MM.1S (cell line): ENCODE measurements at regions not wholly inside any gene's neighbourhood (a gene's known extent, or its start where the extent isn't known, plus 50 kb on each side); places are given as distances from the start of the nearest gene placed in this dataset.

Source experiments
- DNase-seq: peaks from one replicate; pipeline ENCODE4 v3.0.0-alpha.2; 2015
- H2AFZ ChIP-seq: fragments of 300-600 bp; sonication (generic); 2 replicates; pipeline ENCODE4 v1.6.0; 2016; ENCODE audit warnings: antibody characterized with exemption, low read length
- H3F3A ChIP-seq: fragments of 300-600 bp; sonication (generic); 2 replicates; pipeline ENCODE4 v1.6.1; 2016; ENCODE audit warnings: mild to moderate bottlenecking, antibody characterized with exemption, low read length, moderate library complexity, mixed read lengths; ENCODE audit not compliant: insufficient read depth
- H3K27ac ChIP-seq: fragments of 300-600 bp; sonication (generic); 2 replicates; pipeline ENCODE4 v1.5.1; 2016; ENCODE audit warnings: mild to moderate bottlenecking, low read length
- H3K27me3 ChIP-seq: fragments of 300-600 bp; sonication (generic); replicated peaks from 2 replicates; pipeline ENCODE4 v1.6.0; 2016; ENCODE audit warnings: low read length; ENCODE audit not compliant: insufficient read depth
- H3K36me3 ChIP-seq: fragments of 300-600 bp; sonication (generic); replicated peaks from 2 replicates; pipeline ENCODE4 v1.6.1; 2016; ENCODE audit warnings: mild to moderate bottlenecking, low read length, mixed read lengths; ENCODE audit not compliant: insufficient read depth
- H3K4me1 ChIP-seq: fragments of 300-600 bp; sonication (generic); 2 replicates; pipeline ENCODE4 v1.6.1; 2016; ENCODE audit warnings: low read length, mixed read lengths
- H3K4me2 ChIP-seq: fragments of 300-600 bp; sonication (generic); 2 replicates; pipeline ENCODE4 v1.6.0; 2016; ENCODE audit warnings: low read depth, low read length
- H3K4me3 ChIP-seq: fragments of 300-600 bp; sonication (generic); 2 replicates; pipeline ENCODE4 v1.5.1; 2016; ENCODE audit warnings: low read length, mixed read lengths
- H3K79me2 ChIP-seq: fragments of 300-600 bp; sonication (generic); 2 replicates; pipeline ENCODE4 v1.6.1; 2016; ENCODE audit warnings: mixed run types, low read length, mixed read lengths
- H3K9ac ChIP-seq: fragments of 300-600 bp; sonication (generic); 2 replicates; pipeline ENCODE4 v1.6.1; 2016; ENCODE audit warnings: low read length, mixed read lengths
- H3K9me2 ChIP-seq: fragments of 300-600 bp; sonication (generic); replicated peaks from 2 replicates; pipeline ENCODE4 v1.6.1; 2016; ENCODE audit warnings: mild to moderate bottlenecking, low read length, mixed read lengths; ENCODE audit not compliant: insufficient read depth
- H3K9me3 ChIP-seq: fragments of 300-600 bp; sonication (generic); replicated peaks from 2 replicates; pipeline ENCODE4 v1.6.1; 2016; ENCODE audit warnings: mild to moderate bottlenecking, low read length, mixed read lengths; ENCODE audit not compliant: insufficient read depth
- H4K20me1 ChIP-seq: fragments of 300-600 bp; sonication (generic); 2 replicates; pipeline ENCODE4 v1.6.1; 2016; ENCODE audit warnings: mild to moderate bottlenecking, low read length, moderate library complexity, mixed read lengths; ENCODE audit not compliant: insufficient read depth
- CTCF ChIP-seq: fragments of 300-600 bp; sonication (generic); IDR thresholded peaks from 2 replicates; pipeline ENCODE4 v1.5.1; 2016; ENCODE audit warnings: antibody characterized with exemption, low read length, mixed read lengths
- EZH2 ChIP-seq: fragments of 300-600 bp; sonication (generic); optimal IDR thresholded peaks from 2 replicates; pipeline ENCODE3; 2017; ENCODE audit warnings: low read depth, mild to moderate bottlenecking, antibody characterized with exemption, low read length, mixed read lengths
- EZH2phosphoT487 ChIP-seq: fragments of 300-600 bp; sonication (generic); IDR thresholded peaks from 2 replicates; pipeline ENCODE4 v1.6.1; 2018; ENCODE audit warnings: antibody characterized with exemption, low read length

GRCh38 chr17:70773258-70773657, 603.9 kb downstream of the KCNJ2 start:
- Histone ChIP-seq H3F3A (no peaks in the 10 kb centered on the region), H3K9me3 (no peaks in the 10 kb centered on the region), H3K9me2 (no peaks in the 10 kb centered on the region), H4K20me1 (no peaks in the 10 kb centered on the region), H3K79me2 (no peaks in the 10 kb centered on the region), H3K9ac (no peak overlapping the region), H3K36me3 (no peaks in the 10 kb centered on the region), H3K4me1 (no peaks in the 10 kb centered on the region), H3K27me3 (no peaks in the 10 kb centered on the region), H2AFZ (no peak overlapping the region), H3K4me3 (no peak overlapping the region), H3K4me2 (no peak overlapping the region), H3K27ac (no peak overlapping the region)
- no peak for DNase-seq
- no peak for TF ChIP-seq EZH2
- TF ChIP-seq EZH2phosphoT487, result no peak
- TF ChIP-seq CTCF, result no peak

GRCh38 chr17:70774339-70775117, 605.2 kb downstream of the KCNJ2 start:
- no peaks in the 10 kb centered on the region for H3F3A ChIP-seq
- H3K9me3 ChIP-seq, result no peaks in the 10 kb centered on the region
- no peak overlapping the region for H3K4me3 ChIP-seq
- no peak overlapping the region for H3K27ac ChIP-seq
- H3K36me3 ChIP-seq, result no peaks in the 10 kb centered on the region
- DNase-seq, result no peak
- no peaks in the 10 kb centered on the region for H3K4me1 ChIP-seq
- H2AFZ ChIP-seq, result no peak overlapping the region
- no peaks in the 10 kb centered on the region for H3K27me3 ChIP-seq
- no peak overlapping the region for H3K9ac ChIP-seq
- TF ChIP-seq EZH2phosphoT487 (no peak), EZH2 (no peak), CTCF (no peak)
- no peaks in the 10 kb centered on the region for H3K9me2 ChIP-seq
- H3K4me2 ChIP-seq, result no peak overlapping the region
- no peaks in the 10 kb centered on the region for H4K20me1 ChIP-seq
- no peaks in the 10 kb centered on the region for H3K79me2 ChIP-seq

- Histone ChIP-seq H3K4me3 (no peak overlapping the region), H3K4me2 (no peak overlapping the region), H2AFZ (no peak overlapping the region), H4K20me1 (no peaks in the 10 kb centered on the region), H3K36me3 (no peaks in the 10 kb centered on the region), H3K27ac (no peak overlapping the region), H3K9me3 (no peaks in the 10 kb centered on the region), H3F3A (no peaks in the 10 kb centered on the region), H3K27me3 (no peaks in the 10 kb centered on the region), H3K79me2 (no peaks in the 10 kb centered on the region), H3K9ac (no peak overlapping the region), H3K4me1 (no peaks in the 10 kb centered on the region), H3K9me2 (no peaks in the 10 kb centered on the region)
- TF ChIP-seq EZH2 (no peak), CTCF (no peak), EZH2phosphoT487 (no peak)
- no peak for DNase-seq
These were observed 606.3 kb downstream of the KCNJ2 start for GRCh38 chr17:70775679-70776078.
